HFF-Myc (cell line): ENCODE measurements at regions not wholly inside any gene's neighbourhood (a gene's known extent, or its start where the extent isn't known, plus 50 kb on each side); places are given as distances from the start of the nearest gene placed in this dataset.

Source experiments
- DNase-seq: peaks from one replicate; pipeline ENCODE4 v3.0.0-alpha.2; 2011; ENCODE audit warnings: low read depth; ENCODE audit errors: extremely low read depth
- H3K4me3 ChIP-seq: replicated peaks from 2 replicates; pipeline ENCODE4 v1.5.1; 2011; ENCODE audit warnings: low read depth, mild to moderate bottlenecking, control low read depth, low read length
- CTCF ChIP-seq: IDR thresholded peaks from 2 replicates; pipeline ENCODE4 v1.5.1; 2012; ENCODE audit warnings: mild to moderate bottlenecking, low read depth, low read length, control low read depth; ENCODE audit errors: missing control alignments

GRCh38 chr5:51644976-51645375, 261.7 kb downstream of the ISL1 start:
- TF ChIP-seq CTCF, result no peak
- H3K4me3 ChIP-seq, result no peak overlapping the region
- no peak for DNase-seq

- H3K4me3 ChIP-seq, result no peak overlapping the region
- no peak for TF ChIP-seq CTCF
- DNase-seq, result no peak
These were observed 263.2 kb downstream of the ISL1 start for GRCh38 chr5:51646482-51646881.

GRCh38 chr5:51650824-51651223, 267.6 kb downstream of the ISL1 start:
- TF ChIP-seq CTCF, result no peak
- DNase-seq, result no peak
- H3K4me3 ChIP-seq, result no peak overlapping the region

GRCh38 chr5:51651476-51651875, 268.2 kb downstream of the ISL1 start:
- DNase-seq, result no peak
- TF ChIP-seq CTCF, result no peak
- no peak overlapping the region for H3K4me3 ChIP-seq

GRCh38 chr5:51651889-51652288, 268.6 kb downstream of the ISL1 start:
- DNase-seq, result peak; percentile 26
- H3K4me3 ChIP-seq, result no peak overlapping the region
- TF ChIP-seq CTCF, result no peak

GRCh38 chr5:51652980-51653379, 269.7 kb downstream of the ISL1 start:
- DNase-seq, result no peak
- no peak overlapping the region for H3K4me3 ChIP-seq
- no peak for TF ChIP-seq CTCF
